WTC11 (cell line): ENCODE measurements at regions not wholly inside any gene's neighbourhood (a gene's known extent, or its start where the extent isn't known, plus 50 kb on each side); places are given as distances from the start of the nearest gene placed in this dataset.

Experiments
- CREB1 ChIP-seq: sonication (generic); formaldehyde crosslinking; IDR thresholded peaks from 2 replicates; pipeline ENCODE4 v1.8.0; 2023; ENCODE audit warnings: mild to moderate bottlenecking, missing genetic modification reagents
- FOXJ3 ChIP-seq: sonication (generic); formaldehyde crosslinking; IDR thresholded peaks from 2 replicates; pipeline ENCODE4 v1.9.0; 2021; ENCODE audit warnings: missing genetic modification reagents, mild to moderate bottlenecking, borderline replicate concordance
- GTF2I ChIP-seq: fragments of 250-450 bp; sonication (Bioruptor Pico); conservative IDR thresholded peaks from 2 replicates; pipeline ENCODE4 v1.4.0; 2021; ENCODE audit warnings: mild to moderate bottlenecking
- HMGA2 ChIP-seq: fragments of 250-450 bp; sonication (Bioruptor Pico); IDR thresholded peaks from 2 replicates; pipeline ENCODE4 v1.4.0; 2021; ENCODE audit warnings: mild to moderate bottlenecking, moderate library complexity
- ZNF281 ChIP-seq: sonication (generic); formaldehyde crosslinking; IDR thresholded peaks from 2 replicates; pipeline ENCODE4 v1.8.0; 2023; ENCODE audit warnings: mild to moderate bottlenecking, missing genetic modification reagents
- TF ChIP-seq, protein P1 (sequence below): sonication (generic); formaldehyde crosslinking; IDR thresholded peaks from 2 replicates; pipeline ENCODE4 v1.8.0; 2023; ENCODE audit warnings: missing genetic modification reagents, mild to moderate bottlenecking, borderline replicate concordance
- TF ChIP-seq, protein P2 (sequence below): sonication (generic); formaldehyde crosslinking; IDR thresholded peaks from 2 replicates; pipeline ENCODE4 v1.8.1; 2023; ENCODE audit warnings: mild to moderate bottlenecking, missing genetic modification reagents, moderate library complexity
- TF ChIP-seq, protein P3 (sequence below): sonication (generic); formaldehyde crosslinking; conservative IDR thresholded peaks from 2 replicates; pipeline ENCODE4 v1.8.1; 2023; ENCODE audit warnings: mild to moderate bottlenecking, low read depth, missing genetic modification reagents, moderate library complexity

- TF ChIP-seq, protein P1, sequence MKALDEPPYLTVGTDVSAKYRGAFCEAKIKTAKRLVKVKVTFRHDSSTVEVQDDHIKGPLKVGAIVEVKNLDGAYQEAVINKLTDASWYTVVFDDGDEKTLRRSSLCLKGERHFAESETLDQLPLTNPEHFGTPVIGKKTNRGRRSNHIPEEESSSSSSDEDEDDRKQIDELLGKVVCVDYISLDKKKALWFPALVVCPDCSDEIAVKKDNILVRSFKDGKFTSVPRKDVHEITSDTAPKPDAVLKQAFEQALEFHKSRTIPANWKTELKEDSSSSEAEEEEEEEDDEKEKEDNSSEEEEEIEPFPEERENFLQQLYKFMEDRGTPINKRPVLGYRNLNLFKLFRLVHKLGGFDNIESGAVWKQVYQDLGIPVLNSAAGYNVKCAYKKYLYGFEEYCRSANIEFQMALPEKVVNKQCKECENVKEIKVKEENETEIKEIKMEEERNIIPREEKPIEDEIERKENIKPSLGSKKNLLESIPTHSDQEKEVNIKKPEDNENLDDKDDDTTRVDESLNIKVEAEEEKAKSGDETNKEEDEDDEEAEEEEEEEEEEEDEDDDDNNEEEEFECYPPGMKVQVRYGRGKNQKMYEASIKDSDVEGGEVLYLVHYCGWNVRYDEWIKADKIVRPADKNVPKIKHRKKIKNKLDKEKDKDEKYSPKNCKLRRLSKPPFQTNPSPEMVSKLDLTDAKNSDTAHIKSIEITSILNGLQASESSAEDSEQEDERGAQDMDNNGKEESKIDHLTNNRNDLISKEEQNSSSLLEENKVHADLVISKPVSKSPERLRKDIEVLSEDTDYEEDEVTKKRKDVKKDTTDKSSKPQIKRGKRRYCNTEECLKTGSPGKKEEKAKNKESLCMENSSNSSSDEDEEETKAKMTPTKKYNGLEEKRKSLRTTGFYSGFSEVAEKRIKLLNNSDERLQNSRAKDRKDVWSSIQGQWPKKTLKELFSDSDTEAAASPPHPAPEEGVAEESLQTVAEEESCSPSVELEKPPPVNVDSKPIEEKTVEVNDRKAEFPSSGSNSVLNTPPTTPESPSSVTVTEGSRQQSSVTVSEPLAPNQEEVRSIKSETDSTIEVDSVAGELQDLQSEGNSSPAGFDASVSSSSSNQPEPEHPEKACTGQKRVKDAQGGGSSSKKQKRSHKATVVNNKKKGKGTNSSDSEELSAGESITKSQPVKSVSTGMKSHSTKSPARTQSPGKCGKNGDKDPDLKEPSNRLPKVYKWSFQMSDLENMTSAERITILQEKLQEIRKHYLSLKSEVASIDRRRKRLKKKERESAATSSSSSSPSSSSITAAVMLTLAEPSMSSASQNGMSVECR (CRISPR knock-in tag) = no peak
- TF ChIP-seq ZNF281 (CRISPR knock-in tag) (no peak), CREB1 (CRISPR knock-in tag) (no peak), GTF2I (no peak), HMGA2 (CRISPR knock-in tag) (no peak), FOXJ3 (CRISPR knock-in tag) (no peak)
- TF ChIP-seq, protein P2, sequence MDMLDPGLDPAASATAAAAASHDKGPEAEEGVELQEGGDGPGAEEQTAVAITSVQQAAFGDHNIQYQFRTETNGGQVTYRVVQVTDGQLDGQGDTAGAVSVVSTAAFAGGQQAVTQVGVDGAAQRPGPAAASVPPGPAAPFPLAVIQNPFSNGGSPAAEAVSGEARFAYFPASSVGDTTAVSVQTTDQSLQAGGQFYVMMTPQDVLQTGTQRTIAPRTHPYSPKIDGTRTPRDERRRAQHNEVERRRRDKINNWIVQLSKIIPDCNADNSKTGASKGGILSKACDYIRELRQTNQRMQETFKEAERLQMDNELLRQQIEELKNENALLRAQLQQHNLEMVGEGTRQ = no peak
- TF ChIP-seq, protein P3, sequence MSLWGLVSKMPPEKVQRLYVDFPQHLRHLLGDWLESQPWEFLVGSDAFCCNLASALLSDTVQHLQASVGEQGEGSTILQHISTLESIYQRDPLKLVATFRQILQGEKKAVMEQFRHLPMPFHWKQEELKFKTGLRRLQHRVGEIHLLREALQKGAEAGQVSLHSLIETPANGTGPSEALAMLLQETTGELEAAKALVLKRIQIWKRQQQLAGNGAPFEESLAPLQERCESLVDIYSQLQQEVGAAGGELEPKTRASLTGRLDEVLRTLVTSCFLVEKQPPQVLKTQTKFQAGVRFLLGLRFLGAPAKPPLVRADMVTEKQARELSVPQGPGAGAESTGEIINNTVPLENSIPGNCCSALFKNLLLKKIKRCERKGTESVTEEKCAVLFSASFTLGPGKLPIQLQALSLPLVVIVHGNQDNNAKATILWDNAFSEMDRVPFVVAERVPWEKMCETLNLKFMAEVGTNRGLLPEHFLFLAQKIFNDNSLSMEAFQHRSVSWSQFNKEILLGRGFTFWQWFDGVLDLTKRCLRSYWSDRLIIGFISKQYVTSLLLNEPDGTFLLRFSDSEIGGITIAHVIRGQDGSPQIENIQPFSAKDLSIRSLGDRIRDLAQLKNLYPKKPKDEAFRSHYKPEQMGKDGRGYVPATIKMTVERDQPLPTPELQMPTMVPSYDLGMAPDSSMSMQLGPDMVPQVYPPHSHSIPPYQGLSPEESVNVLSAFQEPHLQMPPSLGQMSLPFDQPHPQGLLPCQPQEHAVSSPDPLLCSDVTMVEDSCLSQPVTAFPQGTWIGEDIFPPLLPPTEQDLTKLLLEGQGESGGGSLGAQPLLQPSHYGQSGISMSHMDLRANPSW (CRISPR knock-in tag) = no peak
- TF ChIP-seq, all 79 proteins: peak for 0
Observed at GRCh38 chr4:1458581-1458980, 52.3 kb upstream of the NKX1-1 start (continued).
